Mucosa of stomach (tissue), 1 donor: ENCODE measurements at regions not wholly inside any gene's neighbourhood (a gene's known extent, or its start where the extent isn't known, plus 50 kb on each side); places are given as distances from the start of the nearest gene placed in this dataset.
A peak's percentile ranks its signal among the peaks of the same experiment; 100 is the strongest.

ENCODE experiments used
- H3K27me3 ChIP-seq: one replicate; pipeline ENCODE4 v1.7.0; 2013; ENCODE audit warnings: mild to moderate bottlenecking, low read length; ENCODE audit not compliant: control insufficient read depth, insufficient read depth
- H3K36me3 ChIP-seq: one replicate; pipeline ENCODE4 v1.7.0; 2013; ENCODE audit warnings: low read length; ENCODE audit not compliant: control insufficient read depth, insufficient read depth
- H3K4me1 ChIP-seq: one replicate; pipeline ENCODE4 v1.7.0; 2013; ENCODE audit warnings: mild to moderate bottlenecking, low read length; ENCODE audit not compliant: control insufficient read depth, insufficient read depth
- H3K4me3 ChIP-seq: one replicate; pipeline ENCODE4 v1.7.0; 2013; ENCODE audit warnings: low read length
- H3K9ac ChIP-seq: one replicate; pipeline ENCODE4 v1.7.0; 2013; ENCODE audit warnings: mild to moderate bottlenecking, low read length, moderate library complexity
- H3K9me3 ChIP-seq: one replicate; pipeline ENCODE4 v1.7.0; 2013; ENCODE audit warnings: mild to moderate bottlenecking, low read length, moderate library complexity; ENCODE audit not compliant: control insufficient read depth
- donor health status: Pancreatic carcinoma.

- no peaks in the 10 kb centered on the region for H3K36me3 ChIP-seq
- H3K27me3 ChIP-seq: peaks cover 32% of the 10 kb centered on the region
- peak overlapping the region; percentile 28 for H3K4me3 ChIP-seq
- H3K9ac ChIP-seq: no peak overlapping the region
- peaks cover 10% of the 10 kb centered on the region for H3K4me1 ChIP-seq
- H3K9me3 ChIP-seq: no peaks in the 10 kb centered on the region
Measured at GRCh38 chr1:50333595-50333974, 89.7 kb downstream of the DMRTA2 start.

- H3K4me1 ChIP-seq: peaks cover 10% of the 10 kb centered on the region
- H3K27me3 ChIP-seq: peaks cover 32% of the 10 kb centered on the region
- H3K4me3 ChIP-seq: peak overlapping the region; percentile 28
- no peak overlapping the region for H3K9ac ChIP-seq
- no peaks in the 10 kb centered on the region for H3K9me3 ChIP-seq
- H3K36me3 ChIP-seq: no peaks in the 10 kb centered on the region
Measured at GRCh38 chr1:50332941-50333594, 90.2 kb downstream of the DMRTA2 start.

- Histone ChIP-seq H3K27me3 (peaks cover 26% of the 10 kb centered on the region), H3K9me3 (no peaks in the 10 kb centered on the region), H3K4me1 (peaks cover 10% of the 10 kb centered on the region), H3K36me3 (no peaks in the 10 kb centered on the region), H3K9ac (no peak overlapping the region), H3K4me3 (no peak overlapping the region)
Measured at GRCh38 chr1:50329332-50329932, 93.8 kb downstream of the DMRTA2 start.

GRCh38 chr1:50328552-50328951 lies 94.7 kb downstream of the DMRTA2 start:
- Histone ChIP-seq H3K36me3 (no peaks in the 10 kb centered on the region), H3K4me1 (peaks cover 7% of the 10 kb centered on the region), H3K9me3 (no peaks in the 10 kb centered on the region), H3K27me3 (peaks cover 21% of the 10 kb centered on the region), H3K4me3 (no peak overlapping the region), H3K9ac (no peak overlapping the region)

- no peak overlapping the region for H3K4me3 ChIP-seq
Measured at GRCh38 chr1:50326026-50326425, 97.2 kb downstream of the DMRTA2 start.

GRCh38 chr1:50322579-50322978 lies 100.7 kb downstream of the DMRTA2 start:
- Histone ChIP-seq H3K27me3 (no peaks in the 10 kb centered on the region), H3K9ac (no peak overlapping the region), H3K4me3 (no peak overlapping the region), H3K36me3 (no peaks in the 10 kb centered on the region), H3K9me3 (no peaks in the 10 kb centered on the region), H3K4me1 (no peaks in the 10 kb centered on the region)

More at GRCh38 chr1:50326026-50326425, 97.2 kb downstream of the DMRTA2 start:
- Histone ChIP-seq H3K9me3 (no peaks in the 10 kb centered on the region), H3K36me3 (no peaks in the 10 kb centered on the region), H3K9ac (no peak overlapping the region), H3K27me3 (no peaks in the 10 kb centered on the region), H3K4me1 (no peaks in the 10 kb centered on the region)

- Histone ChIP-seq H3K4me3 (no peak overlapping the region), H3K27me3 (no peaks in the 10 kb centered on the region), H3K9ac (no peak overlapping the region), H3K4me1 (no peaks in the 10 kb centered on the region), H3K9me3 (no peaks in the 10 kb centered on the region), H3K36me3 (no peaks in the 10 kb centered on the region)
Measured at GRCh38 chr1:50318428-50318827, 104.8 kb downstream of the DMRTA2 start.

GRCh38 chr1:50308878-50309277 lies 114.4 kb downstream of the DMRTA2 start:
- Histone ChIP-seq H3K27me3 (peaks cover 2% of the 10 kb centered on the region), H3K9me3 (no peaks in the 10 kb centered on the region), H3K36me3 (no peaks in the 10 kb centered on the region), H3K9ac (no peak overlapping the region), H3K4me3 (no peak overlapping the region), H3K4me1 (no peaks in the 10 kb centered on the region)

- Histone ChIP-seq H3K36me3 (no peaks in the 10 kb centered on the region), H3K9ac (no peak overlapping the region), H3K9me3 (no peaks in the 10 kb centered on the region), H3K4me3 (no peak overlapping the region), H3K27me3 (no peaks in the 10 kb centered on the region), H3K4me1 (no peaks in the 10 kb centered on the region)
Measured at GRCh38 chr1:50305808-50306207, 117.4 kb downstream of the DMRTA2 start.

- H3K4me1 ChIP-seq: no peaks in the 10 kb centered on the region
- H3K4me3 ChIP-seq: no peak overlapping the region
- H3K9ac ChIP-seq: no peak overlapping the region
- no peaks in the 10 kb centered on the region for H3K9me3 ChIP-seq
- H3K36me3 ChIP-seq: no peaks in the 10 kb centered on the region
- H3K27me3 ChIP-seq: no peaks in the 10 kb centered on the region
Measured at GRCh38 chr1:50300297-50300696, 122.9 kb downstream of the DMRTA2 start.

- Histone ChIP-seq H3K27me3 (no peaks in the 10 kb centered on the region), H3K4me1 (no peaks in the 10 kb centered on the region), H3K9ac (no peak overlapping the region), H3K4me3 (no peak overlapping the region), H3K9me3 (no peaks in the 10 kb centered on the region), H3K36me3 (no peaks in the 10 kb centered on the region)
Measured at GRCh38 chr1:50295566-50295965, 127.7 kb downstream of the DMRTA2 start.

GRCh38 chr1:50292276-50292675 lies 131.0 kb downstream of the DMRTA2 start:
- no peak overlapping the region for H3K4me3 ChIP-seq
- no peaks in the 10 kb centered on the region for H3K27me3 ChIP-seq
- no peak overlapping the region for H3K9ac ChIP-seq
- no peaks in the 10 kb centered on the region for H3K36me3 ChIP-seq
- no peaks in the 10 kb centered on the region for H3K4me1 ChIP-seq
- H3K9me3 ChIP-seq: no peaks in the 10 kb centered on the region
